ENCODE measurements at regions not wholly inside any gene's neighbourhood (a gene's known extent, or its start where the extent isn't known, plus 50 kb on each side); places are given as distances from the start of the nearest gene placed in this dataset.

- TF ChIP-seq CTCF (conservative IDR thresholded peaks at IDR 0.05 in 1 of 2, IDR thresholded peaks at IDR 0.05 in 1 of 2; ENCODE audit: low read depth in 1 of 2, low read length in 2 of 2) = no peak
- no peak for TF ChIP-seq EZH2 (IDR thresholded peaks at IDR 0.05; ENCODE audit: low read length, missing control alignments)
- H3K4me3 ChIP-seq (replicated peaks in 1 of 4; ENCODE audit: control extremely low read depth in 1 of 4, insufficient read depth in 1 of 4, low read depth in 3 of 4, low read length in 4 of 4) = no peak overlapping the region
- no peaks in the 10 kb centered on the region for H3K36me3 ChIP-seq (ENCODE audit: control insufficient read depth, insufficient read depth, low read length)
- H4K20me1 ChIP-seq (ENCODE audit: control insufficient read depth, extremely low read depth, insufficient read depth, low read length) = no peaks in the 10 kb centered on the region
- H3K4me2 ChIP-seq (ENCODE audit: extremely low read depth, insufficient read depth, low read length) = no peak overlapping the region
- no peaks in the 10 kb centered on the region for H3K79me2 ChIP-seq (ENCODE audit: control insufficient read depth, insufficient read depth, low read length)
- no peak overlapping the region for H3K27ac ChIP-seq (ENCODE audit: insufficient read depth, low read length)
- peaks cover 7% of the 10 kb centered on the region for H3K27me3 ChIP-seq (ENCODE audit: control insufficient read depth, insufficient read depth, low read length)
- no peaks in the 10 kb centered on the region for H3K4me1 ChIP-seq (ENCODE audit: control insufficient read depth, extremely low read depth, insufficient read depth, low read length)
- H2AFZ ChIP-seq (ENCODE audit: low read length) = no peak overlapping the region
- no peaks in the 10 kb centered on the region for H3K9me3 ChIP-seq (ENCODE audit: control insufficient read depth, insufficient read depth, low read depth, low read length)
- no peak overlapping the region for H3K9ac ChIP-seq (ENCODE audit: insufficient read depth, low read length)
- no peak for DNase-seq (ENCODE audit: low read depth in 2 of 2)
Observed at GRCh38 chr16:65959983-65960382, 406.5 kb upstream of the CDH5 start.

GRCh38 chr16:65958086-65958485 is 408.4 kb upstream of the CDH5 start:
- no peak overlapping the region for H3K9ac ChIP-seq (ENCODE audit: insufficient read depth, low read length)
- no peaks in the 10 kb centered on the region for H3K36me3 ChIP-seq (ENCODE audit: control insufficient read depth, insufficient read depth, low read length)
- H3K27me3 ChIP-seq (ENCODE audit: control insufficient read depth, insufficient read depth, low read length) = peaks cover 7% of the 10 kb centered on the region
- H3K4me1 ChIP-seq (ENCODE audit: control insufficient read depth, extremely low read depth, insufficient read depth, low read length) = no peaks in the 10 kb centered on the region
- TF ChIP-seq CTCF (conservative IDR thresholded peaks at IDR 0.05 in 1 of 2, IDR thresholded peaks at IDR 0.05 in 1 of 2; ENCODE audit: low read depth in 1 of 2, low read length in 2 of 2) = no peak
- no peak for TF ChIP-seq EZH2 (IDR thresholded peaks at IDR 0.05; ENCODE audit: low read length, missing control alignments)
- no peak overlapping the region for H2AFZ ChIP-seq (ENCODE audit: low read length)
- no peaks in the 10 kb centered on the region for H3K79me2 ChIP-seq (ENCODE audit: control insufficient read depth, insufficient read depth, low read length)
- H3K9me3 ChIP-seq (ENCODE audit: control insufficient read depth, insufficient read depth, low read depth, low read length) = no peaks in the 10 kb centered on the region
- no peak overlapping the region for H3K27ac ChIP-seq (ENCODE audit: insufficient read depth, low read length)
- DNase-seq (ENCODE audit: low read depth in 2 of 2) = no peak
- H3K4me3 ChIP-seq (replicated peaks in 1 of 4; ENCODE audit: control extremely low read depth in 1 of 4, insufficient read depth in 1 of 4, low read depth in 3 of 4, low read length in 4 of 4) = no peak overlapping the region
- H4K20me1 ChIP-seq (ENCODE audit: control insufficient read depth, extremely low read depth, insufficient read depth, low read length) = no peaks in the 10 kb centered on the region
- H3K4me2 ChIP-seq (ENCODE audit: extremely low read depth, insufficient read depth, low read length) = no peak overlapping the region

- Histone ChIP-seq H3K4me2 (ENCODE audit: extremely low read depth, insufficient read depth, low read length) (no peak overlapping the region), H3K27me3 (ENCODE audit: control insufficient read depth, insufficient read depth, low read length) (peaks cover 7% of the 10 kb centered on the region)
Observed at GRCh38 chr16:65956100-65956499, 410.4 kb upstream of the CDH5 start.

More at GRCh38 chr16:65956100-65956499, 410.4 kb upstream of the CDH5 start:
- TF ChIP-seq CTCF (conservative IDR thresholded peaks at IDR 0.05 in 1 of 2, IDR thresholded peaks at IDR 0.05 in 1 of 2; ENCODE audit: low read depth in 1 of 2, low read length in 2 of 2) (no peak), EZH2 (IDR thresholded peaks at IDR 0.05; ENCODE audit: low read length, missing control alignments) (no peak)
- no peaks in the 10 kb centered on the region for H3K4me1 ChIP-seq (ENCODE audit: control insufficient read depth, extremely low read depth, insufficient read depth, low read length)
- no peak overlapping the region for H2AFZ ChIP-seq (ENCODE audit: low read length)
- no peak for DNase-seq (ENCODE audit: low read depth in 2 of 2)
- H3K79me2 ChIP-seq (ENCODE audit: control insufficient read depth, insufficient read depth, low read length) = no peaks in the 10 kb centered on the region
- no peak overlapping the region for H3K27ac ChIP-seq (ENCODE audit: insufficient read depth, low read length)
- H3K4me3 ChIP-seq (replicated peaks in 1 of 4; ENCODE audit: control extremely low read depth in 1 of 4, insufficient read depth in 1 of 4, low read depth in 3 of 4, low read length in 4 of 4) = no peak overlapping the region
- no peaks in the 10 kb centered on the region for H3K9me3 ChIP-seq (ENCODE audit: control insufficient read depth, insufficient read depth, low read depth, low read length)
- H4K20me1 ChIP-seq (ENCODE audit: control insufficient read depth, extremely low read depth, insufficient read depth, low read length) = no peaks in the 10 kb centered on the region
- H3K9ac ChIP-seq (ENCODE audit: insufficient read depth, low read length) = no peak overlapping the region
- no peaks in the 10 kb centered on the region for H3K36me3 ChIP-seq (ENCODE audit: control insufficient read depth, insufficient read depth, low read length)
